ENCODE measurements at regions not wholly inside any gene's neighbourhood (a gene's known extent, or its start where the extent isn't known, plus 50 kb on each side); places are given as distances from the start of the nearest gene placed in this dataset.

DNA sequence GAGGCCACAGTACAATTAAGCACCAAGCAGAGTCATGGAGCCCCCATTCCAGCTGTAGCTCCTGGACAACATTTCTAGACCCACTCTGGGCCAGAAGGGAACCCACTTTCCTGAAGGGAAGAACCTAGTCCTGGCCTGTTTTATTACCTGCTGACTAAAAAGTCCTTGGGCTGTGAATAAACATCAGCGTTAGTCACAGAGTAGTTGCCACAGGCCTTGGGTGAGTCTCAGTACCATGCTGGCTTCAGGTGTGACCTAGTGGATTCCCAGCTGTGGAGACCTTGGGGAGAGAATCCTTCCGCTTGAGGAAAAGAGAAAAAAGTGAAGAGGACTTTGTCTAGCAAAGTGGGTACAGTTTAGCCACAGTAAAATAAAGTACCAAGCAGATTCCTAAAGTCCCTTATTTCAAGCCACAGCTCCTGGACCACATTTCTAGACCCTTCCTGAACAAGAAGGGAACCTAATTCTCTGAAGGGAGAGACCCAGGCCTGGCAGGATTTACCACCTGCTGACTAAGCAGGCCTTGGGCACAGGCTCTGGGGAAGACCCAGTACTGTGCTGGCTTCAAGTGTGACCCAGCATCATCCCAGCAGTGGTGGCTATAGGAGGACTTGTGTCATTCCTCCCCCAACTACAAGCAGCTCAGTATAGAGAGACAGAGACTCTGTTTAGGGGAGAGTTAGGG lies 118.3 kb upstream of the KCNH8 start:
- no peak for ATAC-seq (replicated peaks in 6 of 8)
- Histone ChIP-seq H3K4me3 (no peak overlapping the region), H3K4me1 (replicated peaks in 1 of 2) (no peaks in the 10 kb centered on the region), H3K27ac (no peak overlapping the region)
- 0 to 100% (median 100%) methylated on average over 1 to 2 of the region's 2 CpGs; no CpG with 5 or more reads in 5 of the 10 experiments for WGBS, 10 experiments
- in situ Hi-C loops (cut with MboI; ENCODE audit: low pct_unique_long_range_greater_than_20kb in 2 of 9, low sequenced_read_pairs in 9 of 9, unreplicated experiment in 9 of 9) = no loop called here

- no peak for ATAC-seq (replicated peaks in 6 of 8)
- WGBS, 10 experiments = 0 to 100% (median 0%) methylated on average over 1 of the region's 1 CpG; no CpG with 5 or more reads in 7 of the 10 experiments
- Histone ChIP-seq H3K4me3 (no peak overlapping the region), H3K27ac (no peak overlapping the region), H3K4me1 (replicated peaks in 1 of 2) (no peaks in the 10 kb centered on the region)
- in situ Hi-C loops (cut with MboI; ENCODE audit: low pct_unique_long_range_greater_than_20kb in 2 of 9, low sequenced_read_pairs in 9 of 9, unreplicated experiment in 9 of 9) = no loop called here
Observed at GRCh38 chr3:19025441-19025840, 122.9 kb upstream of the KCNH8 start.

DNA sequence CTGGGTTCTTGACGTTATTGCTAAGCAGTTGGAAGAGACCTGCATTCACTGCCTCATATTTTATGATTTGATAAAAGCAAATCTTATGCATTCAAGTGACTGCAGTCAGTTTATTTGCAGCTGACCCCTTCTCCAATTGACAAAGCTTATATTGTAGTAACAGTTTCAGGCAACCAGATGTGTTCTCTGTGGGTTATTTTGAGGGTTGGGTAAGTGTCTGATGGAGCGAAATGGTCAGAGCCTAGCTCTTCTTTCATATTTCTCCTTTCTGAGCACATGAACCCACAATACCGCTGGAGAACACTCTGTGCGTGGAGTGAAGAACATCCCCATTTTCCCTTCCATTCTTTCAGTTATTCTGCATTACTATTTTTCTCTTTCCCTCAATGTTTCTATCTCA lies 125.8 kb upstream of the KCNH8 start:
- no peak for ATAC-seq (replicated peaks in 6 of 8)
- in situ Hi-C loops (cut with MboI; ENCODE audit: low pct_unique_long_range_greater_than_20kb in 2 of 9, low sequenced_read_pairs in 9 of 9, unreplicated experiment in 9 of 9) = no loop called here
- H3K4me1 ChIP-seq (replicated peaks in 1 of 2) = no peaks in the 10 kb centered on the region
- no peak overlapping the region for H3K4me3 ChIP-seq
- WGBS, 10 experiments = 20 to 100% (median 91%) methylated on average over 1 to 4 of the region's 4 CpGs; no CpG with 5 or more reads in 2 of the 10 experiments
- H3K27ac ChIP-seq = no peak overlapping the region

GRCh38 chr3:19016851-19017250 lies 131.5 kb upstream of the KCNH8 start:
- H3K4me1 ChIP-seq (replicated peaks in 1 of 2) = no peaks in the 10 kb centered on the region
- no peak for ATAC-seq (replicated peaks in 6 of 8)
- no peak overlapping the region for H3K27ac ChIP-seq
- 24 to 92% (median 79%) methylated on average over 1 to 2 of the region's 2 CpGs for WGBS, 10 experiments
- H3K4me3 ChIP-seq = no peak overlapping the region
- in situ Hi-C loops (cut with MboI; ENCODE audit: low pct_unique_long_range_greater_than_20kb in 2 of 9, low sequenced_read_pairs in 9 of 9, unreplicated experiment in 9 of 9) = no loop called here

GRCh38 chr3:19013879-19014278 lies 134.4 kb upstream of the KCNH8 start:
- Histone ChIP-seq H3K4me1 (replicated peaks in 1 of 2) (no peaks in the 10 kb centered on the region), H3K4me3 (no peak overlapping the region), H3K27ac (no peak overlapping the region)
- ATAC-seq (replicated peaks in 6 of 8) = no peak
- in situ Hi-C loops (cut with MboI; ENCODE audit: low pct_unique_long_range_greater_than_20kb in 2 of 9, low sequenced_read_pairs in 9 of 9, unreplicated experiment in 9 of 9) = no loop called here
- 0 to 100% (median 100%) methylated on average over 1 of the region's 1 CpG; no CpG with 5 or more reads in 5 of the 10 experiments for WGBS, 10 experiments

DNA sequence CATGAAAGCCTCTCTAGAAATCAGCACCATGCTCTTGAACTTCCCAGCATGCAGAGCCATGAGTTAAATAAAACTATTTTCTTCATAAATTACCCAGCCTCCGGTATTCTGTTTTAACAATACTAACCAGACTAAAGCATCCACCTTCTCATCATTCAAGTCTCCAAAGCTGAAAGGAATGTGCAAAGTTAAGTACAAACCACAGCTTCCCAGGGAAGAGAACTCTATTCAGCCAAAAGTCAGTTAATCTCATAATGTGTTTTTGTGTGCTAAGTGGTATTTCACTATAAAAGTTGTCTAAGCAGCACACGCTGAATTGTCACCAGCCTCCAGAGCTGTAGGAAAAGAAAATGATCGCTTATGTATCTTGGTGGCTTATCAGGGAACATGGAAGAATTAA lies 135.5 kb upstream of the KCNH8 start:
- in situ Hi-C loops (cut with MboI; ENCODE audit: low pct_unique_long_range_greater_than_20kb in 2 of 9, low sequenced_read_pairs in 9 of 9, unreplicated experiment in 9 of 9) = no loop called here
- WGBS, 10 experiments = 0 to 100% (median 73%) methylated on average over 1 to 3 of the region's 3 CpGs; no CpG with 5 or more reads in 1 of the 10 experiments
- no peak for ATAC-seq (replicated peaks in 6 of 8)

DNA sequence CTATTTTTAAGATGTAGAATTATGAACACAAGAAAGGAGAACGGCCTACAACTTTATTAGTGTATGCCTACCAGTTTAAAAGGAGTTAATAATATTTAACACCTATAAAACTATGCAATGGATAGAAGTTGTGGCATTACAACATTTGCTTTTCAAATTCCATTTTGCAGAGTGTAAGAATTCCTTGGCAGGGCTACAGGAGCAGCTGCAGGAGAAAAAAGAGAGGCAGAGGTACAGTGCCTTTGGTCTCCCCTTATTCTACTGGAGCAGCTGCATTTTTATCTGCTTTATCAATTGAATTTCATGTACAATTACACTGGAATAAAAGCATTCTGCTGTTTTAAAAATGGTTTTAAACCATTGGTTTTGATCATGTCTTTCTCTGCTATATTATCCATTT lies 145.7 kb upstream of the KCNH8 start:
- H3K4me3 ChIP-seq = no peak overlapping the region
- in situ Hi-C loops (cut with MboI; ENCODE audit: low pct_unique_long_range_greater_than_20kb in 2 of 9, low sequenced_read_pairs in 9 of 9, unreplicated experiment in 9 of 9) = no loop called here
- no peaks in the 10 kb centered on the region for H3K4me1 ChIP-seq (replicated peaks in 1 of 2)
- WGBS, 10 experiments = 0 to 100% (median 14%) methylated on average over 1 of the region's 1 CpG; no CpG with 5 or more reads in 5 of the 10 experiments
- H3K27ac ChIP-seq = no peak overlapping the region
- ATAC-seq (replicated peaks in 6 of 8) = no peak

More for the DNA sequence above, 135.5 kb upstream of the KCNH8 start:
- Histone ChIP-seq H3K4me1 (replicated peaks in 1 of 2) (no peaks in the 10 kb centered on the region), H3K4me3 (no peak overlapping the region), H3K27ac (no peak overlapping the region)

GRCh38 chr3:18998069-18998468 lies 150.2 kb upstream of the KCNH8 start:
- H3K27ac ChIP-seq = no peak overlapping the region
- H3K4me3 ChIP-seq = no peak overlapping the region
- H3K4me1 ChIP-seq (replicated peaks in 1 of 2) = no peaks in the 10 kb centered on the region
- ATAC-seq (replicated peaks in 6 of 8) = no peak
- 7 to 100% (median 85%) methylated on average over 1 to 4 of the region's 4 CpGs for WGBS, 10 experiments
- in situ Hi-C loops (cut with MboI; ENCODE audit: low pct_unique_long_range_greater_than_20kb in 2 of 9, low sequenced_read_pairs in 9 of 9, unreplicated experiment in 9 of 9) = loop anchor here in 3 of 9 experiments (25.0 kb wide), 2 partner anchors 436 to 1711 kb away; no protein-coding TSS in a partner anchor

DNA sequence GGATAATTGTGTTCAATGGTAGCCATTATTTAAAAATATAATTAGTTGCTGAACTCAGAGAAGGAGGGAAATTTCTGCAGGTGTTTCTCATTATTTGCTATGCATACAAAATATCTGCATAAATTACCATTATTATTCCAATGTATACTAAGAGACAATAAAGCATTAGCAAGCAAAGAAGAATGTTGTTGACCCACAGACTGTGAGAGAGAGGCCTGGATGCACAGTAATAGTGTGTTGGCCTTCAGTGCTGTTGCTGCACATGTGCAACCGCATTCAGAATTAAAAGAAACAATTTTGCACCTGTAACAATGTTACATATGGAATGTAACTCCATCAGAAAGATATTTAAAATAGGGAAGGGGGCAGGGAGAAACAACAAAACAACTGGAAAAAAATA lies 155.6 kb upstream of the KCNH8 start:
- in situ Hi-C loops (cut with MboI; ENCODE audit: low pct_unique_long_range_greater_than_20kb in 2 of 9, low sequenced_read_pairs in 9 of 9, unreplicated experiment in 9 of 9) = loop anchor here in 3 of 9 experiments (25.0 kb wide), 2 partner anchors 430 to 1705 kb away; no protein-coding TSS in a partner anchor
- WGBS, 10 experiments = 0 to 100% (median 67%) methylated on average over 1 of the region's 1 CpG; no CpG with 5 or more reads in 1 of the 10 experiments
- ATAC-seq (replicated peaks in 6 of 8) = peak in 3 of 8 experiments; percentile 41 to 93 (median 50)
- Histone ChIP-seq H3K27ac (no peak overlapping the region), H3K4me3 (no peak overlapping the region), H3K4me1 (replicated peaks in 1 of 2) (peaks cover 0 to 8% of the 10 kb centered on the region in 2 donors)

GRCh38 chr3:18989237-18989795 lies 159.0 kb upstream of the KCNH8 start:
- ATAC-seq (replicated peaks in 6 of 8) = no peak
- in situ Hi-C loops (cut with MboI; ENCODE audit: low pct_unique_long_range_greater_than_20kb in 2 of 9, low sequenced_read_pairs in 9 of 9, unreplicated experiment in 9 of 9) = loop anchor here in 3 of 9 experiments (25.0 kb wide), 2 partner anchors 427 to 1702 kb away; no protein-coding TSS in a partner anchor
- Histone ChIP-seq H3K27ac (no peak overlapping the region), H3K4me1 (replicated peaks in 1 of 2) (peaks cover 0 to 14% of the 10 kb centered on the region in 2 donors), H3K4me3 (no peak overlapping the region)
- WGBS, 10 experiments = 17 to 96% (median 88%) methylated on average over 2 to 7 of the region's 7 CpGs

DNA sequence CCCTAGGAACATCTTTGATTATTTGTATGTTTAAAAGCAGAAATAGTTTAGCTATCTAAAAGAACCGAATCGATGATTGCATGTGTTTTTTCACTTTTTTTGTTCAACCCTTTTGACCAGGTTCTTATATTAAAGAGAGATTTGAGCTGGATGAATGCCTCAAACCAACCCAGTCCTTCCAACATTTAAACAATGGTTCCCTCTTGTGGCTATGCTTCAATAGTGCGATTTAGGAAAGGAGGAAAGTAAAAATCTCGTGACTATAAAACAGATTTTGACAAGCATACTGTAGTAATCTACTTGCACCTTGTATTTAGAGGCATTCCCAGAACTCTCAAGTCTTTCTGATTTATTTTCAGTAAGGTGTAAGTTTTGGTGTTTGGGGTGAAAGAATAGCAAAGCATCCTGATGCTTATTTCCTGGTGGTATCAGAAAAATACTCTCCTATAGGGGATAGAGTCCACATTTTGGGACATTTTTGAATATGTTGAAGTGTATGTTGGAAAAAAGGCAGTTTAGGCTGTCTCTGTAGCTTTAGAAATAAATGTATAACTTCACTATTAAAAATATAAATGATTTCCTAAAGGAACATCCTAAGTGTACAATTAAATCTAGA lies 159.6 kb upstream of the KCNH8 start:
- 0 to 11% (median 4%) methylated on average over 2 to 4 of the region's 4 CpGs; no CpG with 5 or more reads in 1 of the 10 experiments for whole genome bisulfite sequencing, 10 experiments
- peak in 6 of 8 experiments; percentile 35 to 63 (median 48) for ATAC-seq (replicated peaks in 6 of 8)
- no peak overlapping the region for H3K4me3 ChIP-seq

GRCh38 chr3:18987862-18988447 lies 160.4 kb upstream of the KCNH8 start:
- in situ Hi-C loops (cut with MboI; ENCODE audit: low pct_unique_long_range_greater_than_20kb in 2 of 9, low sequenced_read_pairs in 9 of 9, unreplicated experiment in 9 of 9) = loop anchor here in 3 of 9 experiments (25.0 kb wide), 2 partner anchors 426 to 1701 kb away; no protein-coding TSS in a partner anchor
- no peak overlapping the region for H3K27ac ChIP-seq
- ATAC-seq (replicated peaks in 6 of 8) = no peak
- H3K4me3 ChIP-seq = no peak overlapping the region
- WGBS, 10 experiments = 7 to 72% (median 50%) methylated on average over 3 to 8 of the region's 8 CpGs
- H3K4me1 ChIP-seq (replicated peaks in 1 of 2) = peaks cover 0 to 14% of the 10 kb centered on the region in 2 donors

More for the DNA sequence above, 159.6 kb upstream of the KCNH8 start:
- no peak overlapping the region for H3K27ac ChIP-seq
- peaks cover 0 to 14% of the 10 kb centered on the region in 2 donors for H3K4me1 ChIP-seq (replicated peaks in 1 of 2)
- in situ Hi-C loops (cut with MboI; ENCODE audit: low pct_unique_long_range_greater_than_20kb in 2 of 9, low sequenced_read_pairs in 9 of 9, unreplicated experiment in 9 of 9) = loop anchor here in 3 of 9 experiments (25.0 kb wide), 2 partner anchors 426 to 1701 kb away; no protein-coding TSS in a partner anchor

DNA sequence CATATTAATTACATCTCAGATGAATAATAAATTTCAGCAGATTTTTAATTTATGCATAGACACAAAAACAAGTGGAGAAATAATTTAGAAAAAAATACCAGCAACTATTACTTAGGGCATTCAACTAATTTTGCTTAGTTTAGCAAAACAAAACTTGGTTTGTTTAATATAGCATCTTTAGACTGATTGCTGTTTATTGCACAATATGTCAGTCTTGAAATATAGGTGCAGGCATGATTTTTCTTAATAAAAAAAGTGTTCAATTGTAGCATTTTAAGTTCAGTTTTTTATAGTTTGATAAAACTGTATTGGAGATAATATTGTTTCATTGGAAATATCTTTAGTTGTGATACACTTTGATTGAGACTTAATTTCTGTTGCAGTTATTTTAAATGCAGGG lies 161.2 kb upstream of the KCNH8 start:
- no peak for ATAC-seq (replicated peaks in 6 of 8)
- H3K27ac ChIP-seq = no peak overlapping the region
- H3K4me1 ChIP-seq (replicated peaks in 1 of 2) = peaks cover 0 to 14% of the 10 kb centered on the region in 2 donors
- in situ Hi-C loops (cut with MboI; ENCODE audit: low pct_unique_long_range_greater_than_20kb in 2 of 9, low sequenced_read_pairs in 9 of 9, unreplicated experiment in 9 of 9) = loop anchor here in 3 of 9 experiments (25.0 kb wide), 2 partner anchors 425 to 1700 kb away; no protein-coding TSS in a partner anchor
- no peak overlapping the region for H3K4me3 ChIP-seq

Data from motor neuron (in vitro differentiated cells).